Omental fat pad (tissue), 3 donors: ENCODE measurements at regions not wholly inside any gene's neighbourhood (a gene's known extent, or its start where the extent isn't known, plus 50 kb on each side); places are given as distances from the start of the nearest gene placed in this dataset.
"Not testable (repeated sequence)": the region's sequence is repeated elsewhere in the genome, so short reads cannot be mapped to it uniquely, and the experiment has no call there.

Experiments used
- ATAC-seq: fragments of 150-250 bp; one replicate; pipeline ENCODE4 v1.9.1; 2016; ENCODE audit warnings: mild to moderate bottlenecking, moderate library complexity; ENCODE audit not compliant: low FRiP score
- DNase-seq: peaks from one replicate; pipeline ENCODE4 v3.0.0-alpha.2; 2019; ENCODE audit warnings: low spot score
- CTCF ChIP-seq, 3 donors: fragments of 450-650 bp; IDR thresholded peaks; one replicate each; pipeline ENCODE4 v1.5.1; 2016 to 2017; ENCODE audit warnings: antibody characterized with exemption in 3 of 3, mild to moderate bottlenecking in 3 of 3, moderate library complexity in 2 of 3

- DNase-seq = no peak
- TF ChIP-seq CTCF (IDR thresholded peaks at IDR 0.05) = no peak
- no peak for ATAC-seq
Measured at GRCh38 chr11:90428836-90429235, 206.0 kb upstream of the CHORDC1 start.

- ATAC-seq (no peak), DNase-seq (no peak)
- no peak for TF ChIP-seq CTCF (IDR thresholded peaks at IDR 0.05)
Measured at GRCh38 chr11:90426442-90426841, 203.6 kb upstream of the CHORDC1 start.

GRCh38 chr11:90423378-90423777 is 200.5 kb upstream of the CHORDC1 start:
- no peak for DNase-seq
- ATAC-seq = no peak
- no peak for TF ChIP-seq CTCF (IDR thresholded peaks at IDR 0.05)

- not testable (repeated sequence) for DNase-seq, ATAC-seq
Measured at GRCh38 chr11:90422787-90423186, 199.9 kb upstream of the CHORDC1 start.

GRCh38 chr11:90414221-90414620 is 191.4 kb upstream of the CHORDC1 start:
- ATAC-seq = no peak
- DNase-seq = no peak
- TF ChIP-seq CTCF (IDR thresholded peaks at IDR 0.05) = no peak

- ATAC-seq (no peak), DNase-seq (no peak)
- TF ChIP-seq CTCF (IDR thresholded peaks at IDR 0.05) = no peak
Measured at GRCh38 chr11:90407350-90407749, 184.5 kb upstream of the CHORDC1 start.

- ATAC-seq = no peak
- TF ChIP-seq CTCF (IDR thresholded peaks at IDR 0.05) = no peak
- no peak for DNase-seq
Measured at GRCh38 chr11:90392692-90393091, 169.8 kb upstream of the CHORDC1 start.

- no peak for TF ChIP-seq CTCF (IDR thresholded peaks at IDR 0.05)
- ATAC-seq = no peak
- no peak for DNase-seq
Measured at GRCh38 chr11:90391756-90392155, 168.9 kb upstream of the CHORDC1 start.
